ENCODE measurements at regions not wholly inside any gene's neighbourhood (a gene's known extent, or its start where the extent isn't known, plus 50 kb on each side); places are given as distances from the start of the nearest gene placed in this dataset.

- DNase-seq (no peak), ATAC-seq (ENCODE audit: insufficient read depth, low read depth) (no peak)
- no peak overlapping the region for H3K9ac ChIP-seq (ENCODE audit: low read depth, low read length)
- no peak overlapping the region for H2AFZ ChIP-seq (ENCODE audit: low read depth, low read length)
- no peak overlapping the region for H3K27ac ChIP-seq (ENCODE audit: low read length)
- H3K36me3 ChIP-seq (ENCODE audit: insufficient read depth, low read length), result no peaks in the 10 kb centered on the region
- no peaks in the 10 kb centered on the region for H4K20me1 ChIP-seq (ENCODE audit: insufficient read depth, low read length)
- no peaks in the 10 kb centered on the region for H3K27me3 ChIP-seq (ENCODE audit: insufficient read depth, low read length, poor library complexity)
- no peak overlapping the region for H3K4me2 ChIP-seq (ENCODE audit: insufficient read depth, low read length)
- H3K79me2 ChIP-seq (ENCODE audit: insufficient read depth, low read length), result no peaks in the 10 kb centered on the region
- TF ChIP-seq EZH2 (IDR thresholded peaks at IDR 0.05; ENCODE audit: borderline replicate concordance, low read depth, low read length, severe bottlenecking), result no peak
- TF ChIP-seq, protein P1, sequence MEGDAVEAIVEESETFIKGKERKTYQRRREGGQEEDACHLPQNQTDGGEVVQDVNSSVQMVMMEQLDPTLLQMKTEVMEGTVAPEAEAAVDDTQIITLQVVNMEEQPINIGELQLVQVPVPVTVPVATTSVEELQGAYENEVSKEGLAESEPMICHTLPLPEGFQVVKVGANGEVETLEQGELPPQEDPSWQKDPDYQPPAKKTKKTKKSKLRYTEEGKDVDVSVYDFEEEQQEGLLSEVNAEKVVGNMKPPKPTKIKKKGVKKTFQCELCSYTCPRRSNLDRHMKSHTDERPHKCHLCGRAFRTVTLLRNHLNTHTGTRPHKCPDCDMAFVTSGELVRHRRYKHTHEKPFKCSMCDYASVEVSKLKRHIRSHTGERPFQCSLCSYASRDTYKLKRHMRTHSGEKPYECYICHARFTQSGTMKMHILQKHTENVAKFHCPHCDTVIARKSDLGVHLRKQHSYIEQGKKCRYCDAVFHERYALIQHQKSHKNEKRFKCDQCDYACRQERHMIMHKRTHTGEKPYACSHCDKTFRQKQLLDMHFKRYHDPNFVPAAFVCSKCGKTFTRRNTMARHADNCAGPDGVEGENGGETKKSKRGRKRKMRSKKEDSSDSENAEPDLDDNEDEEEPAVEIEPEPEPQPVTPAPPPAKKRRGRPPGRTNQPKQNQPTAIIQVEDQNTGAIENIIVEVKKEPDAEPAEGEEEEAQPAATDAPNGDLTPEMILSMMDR (IDR thresholded peaks at IDR 0.05; ENCODE audit: borderline replicate concordance, extremely low read depth, low read length, poor library complexity, severe bottlenecking), result no peak
- H3K4me3 ChIP-seq (ENCODE audit: low read depth in 1 of 2, low read length in 2 of 2), result no peak overlapping the region
- peaks cover 3% of the 10 kb centered on the region for H3K9me3 ChIP-seq (ENCODE audit: insufficient read depth, low read length, severe bottlenecking)
- H3K4me1 ChIP-seq (ENCODE audit: insufficient read depth, low read length), result no peaks in the 10 kb centered on the region
Observed at GRCh38 chr1:199356561-199356960, 670.9 kb upstream of the NR5A2 start.

- Histone ChIP-seq H3K9me3 (ENCODE audit: insufficient read depth, low read length, severe bottlenecking) (peaks cover 3% of the 10 kb centered on the region), H4K20me1 (ENCODE audit: insufficient read depth, low read length) (no peaks in the 10 kb centered on the region), H3K4me2 (ENCODE audit: insufficient read depth, low read length) (no peak overlapping the region), H3K9ac (ENCODE audit: low read depth, low read length) (no peak overlapping the region), H3K36me3 (ENCODE audit: insufficient read depth, low read length) (no peaks in the 10 kb centered on the region), H3K4me3 (ENCODE audit: low read depth in 1 of 2, low read length in 2 of 2) (no peak overlapping the region), H3K27ac (ENCODE audit: low read length) (no peak overlapping the region), H3K27me3 (ENCODE audit: insufficient read depth, low read length, poor library complexity) (no peaks in the 10 kb centered on the region), H3K4me1 (ENCODE audit: insufficient read depth, low read length) (no peaks in the 10 kb centered on the region), H3K79me2 (ENCODE audit: insufficient read depth, low read length) (no peaks in the 10 kb centered on the region), H2AFZ (ENCODE audit: low read depth, low read length) (no peak overlapping the region)
- TF ChIP-seq, protein P1 (IDR thresholded peaks at IDR 0.05; ENCODE audit: borderline replicate concordance, extremely low read depth, low read length, poor library complexity, severe bottlenecking), result no peak
- TF ChIP-seq EZH2 (IDR thresholded peaks at IDR 0.05; ENCODE audit: borderline replicate concordance, low read depth, low read length, severe bottlenecking), result no peak
- DNase-seq, result no peak
- no peak for ATAC-seq (ENCODE audit: insufficient read depth, low read depth)
Observed at GRCh38 chr1:199357599-199357998, 669.9 kb upstream of the NR5A2 start.

DNA sequence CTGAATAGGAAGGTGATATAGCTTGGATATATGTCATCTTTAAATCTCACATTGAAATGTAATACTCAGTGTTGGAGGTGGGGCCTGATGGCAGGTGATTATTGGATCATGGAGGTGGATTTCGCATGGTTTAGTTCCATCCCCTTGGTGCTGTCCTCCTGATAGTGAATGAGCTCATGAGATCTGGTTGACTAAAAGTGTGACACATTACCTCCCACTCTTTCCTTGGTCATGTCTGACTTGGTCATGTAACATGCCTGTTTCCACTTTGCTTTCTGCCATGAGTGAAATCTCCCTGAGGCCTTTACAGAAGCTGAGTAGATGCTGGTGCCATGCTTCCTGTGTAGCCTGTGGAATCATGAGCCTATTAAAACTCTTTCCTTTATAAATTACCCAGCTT is 664.5 kb upstream of the NR5A2 start:
- no peak for ATAC-seq (ENCODE audit: insufficient read depth, low read depth)
- Histone ChIP-seq H3K9me3 (ENCODE audit: insufficient read depth, low read length, severe bottlenecking) (no peaks in the 10 kb centered on the region), H3K4me3 (ENCODE audit: low read depth in 1 of 2, low read length in 2 of 2) (no peak overlapping the region), H3K4me2 (ENCODE audit: insufficient read depth, low read length) (no peak overlapping the region), H3K4me1 (ENCODE audit: insufficient read depth, low read length) (no peaks in the 10 kb centered on the region), H4K20me1 (ENCODE audit: insufficient read depth, low read length) (no peaks in the 10 kb centered on the region), H3K9ac (ENCODE audit: low read depth, low read length) (no peak overlapping the region), H3K36me3 (ENCODE audit: insufficient read depth, low read length) (no peaks in the 10 kb centered on the region), H3K27me3 (ENCODE audit: insufficient read depth, low read length, poor library complexity) (no peaks in the 10 kb centered on the region), H2AFZ (ENCODE audit: low read depth, low read length) (0 out of 2 replicates have a peak overlapping the region, but pooled peaks have one; percentile 19), H3K79me2 (ENCODE audit: insufficient read depth, low read length) (no peaks in the 10 kb centered on the region), H3K27ac (ENCODE audit: low read length) (no peak overlapping the region)
- TF ChIP-seq, protein P1 (IDR thresholded peaks at IDR 0.05; ENCODE audit: borderline replicate concordance, extremely low read depth, low read length, poor library complexity, severe bottlenecking), result no peak
- no peak for TF ChIP-seq EZH2 (IDR thresholded peaks at IDR 0.05; ENCODE audit: borderline replicate concordance, low read depth, low read length, severe bottlenecking)
- DNase-seq, result no peak

GRCh38 chr1:199373139-199373538 is 654.4 kb upstream of the NR5A2 start:
- Histone ChIP-seq H3K4me3 (ENCODE audit: low read depth in 1 of 2, low read length in 2 of 2) (no peak overlapping the region), H3K4me1 (ENCODE audit: insufficient read depth, low read length) (no peaks in the 10 kb centered on the region), H3K4me2 (ENCODE audit: insufficient read depth, low read length) (no peak overlapping the region), H3K27ac (ENCODE audit: low read length) (no peak overlapping the region), H4K20me1 (ENCODE audit: insufficient read depth, low read length) (no peaks in the 10 kb centered on the region), H3K9me3 (ENCODE audit: insufficient read depth, low read length, severe bottlenecking) (peaks cover 2% of the 10 kb centered on the region), H2AFZ (ENCODE audit: low read depth, low read length) (no peak overlapping the region), H3K36me3 (ENCODE audit: insufficient read depth, low read length) (no peaks in the 10 kb centered on the region), H3K9ac (ENCODE audit: low read depth, low read length) (no peak overlapping the region), H3K79me2 (ENCODE audit: insufficient read depth, low read length) (no peaks in the 10 kb centered on the region), H3K27me3 (ENCODE audit: insufficient read depth, low read length, poor library complexity) (no peaks in the 10 kb centered on the region)
- no peak for TF ChIP-seq EZH2 (IDR thresholded peaks at IDR 0.05; ENCODE audit: borderline replicate concordance, low read depth, low read length, severe bottlenecking)
- TF ChIP-seq, protein P1 (IDR thresholded peaks at IDR 0.05; ENCODE audit: borderline replicate concordance, extremely low read depth, low read length, poor library complexity, severe bottlenecking), result no peak
- ATAC-seq (ENCODE audit: insufficient read depth, low read depth) (no peak), DNase-seq (no peak)

Data from DND-41 (cell line).